ENCODE measurements at regions not wholly inside any gene's neighbourhood (a gene's known extent, or its start where the extent isn't known, plus 50 kb on each side); places are given as distances from the start of the nearest gene placed in this dataset.

- no peak for DNase-seq (ENCODE audit: low read depth in 2 of 3, low spot score in 2 of 3)
These were observed 114.5 kb downstream of the IRS2 start for GRCh38 chr13:109671919-109672318.

DNA sequence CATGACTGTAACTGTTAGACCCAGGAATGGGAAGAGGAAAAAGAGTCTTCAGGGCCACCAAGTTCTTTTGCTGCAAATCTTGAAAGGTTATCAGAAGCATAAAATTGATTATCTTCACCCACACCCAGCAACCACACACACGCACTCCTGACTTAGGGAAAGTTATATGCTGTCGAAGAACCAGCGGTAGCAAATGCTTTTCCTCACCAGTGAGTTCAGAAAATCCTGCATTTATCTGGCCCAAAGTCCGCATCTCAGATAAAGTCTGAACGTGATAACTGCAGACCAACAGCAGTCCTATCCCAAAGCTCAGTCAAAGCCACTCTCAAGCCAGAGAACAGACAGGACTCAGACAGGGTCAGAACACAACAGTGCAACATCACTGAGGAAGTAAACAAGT, 115.6 kb downstream of the IRS2 start:
- no peak for DNase-seq (ENCODE audit: low read depth in 2 of 3, low spot score in 2 of 3)

- DNase-seq (ENCODE audit: low read depth in 2 of 3, low spot score in 2 of 3): no peak
These were observed 116.4 kb downstream of the IRS2 start for GRCh38 chr13:109669956-109670355.

DNA sequence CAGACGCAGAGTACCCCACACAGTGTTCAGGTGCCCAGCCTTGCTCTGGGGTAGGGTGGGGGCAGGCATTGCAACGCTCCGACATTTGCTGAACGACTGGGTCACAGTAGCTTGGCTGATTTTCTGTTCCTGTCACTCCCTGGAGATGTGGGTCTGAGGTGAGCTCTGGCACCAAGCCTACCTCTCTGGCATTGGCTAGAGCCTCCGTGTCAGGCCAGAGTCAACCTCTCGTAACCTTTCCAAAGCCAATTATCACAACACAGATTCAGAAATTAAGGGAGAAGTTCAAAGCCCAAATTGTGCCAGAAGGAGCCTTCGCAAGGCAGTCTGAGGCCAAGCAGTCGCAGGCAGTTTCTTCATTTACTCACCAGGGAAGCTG, 117.2 kb downstream of the IRS2 start:
- no peak for DNase-seq (ENCODE audit: low read depth in 2 of 3, low spot score in 2 of 3)

DNA sequence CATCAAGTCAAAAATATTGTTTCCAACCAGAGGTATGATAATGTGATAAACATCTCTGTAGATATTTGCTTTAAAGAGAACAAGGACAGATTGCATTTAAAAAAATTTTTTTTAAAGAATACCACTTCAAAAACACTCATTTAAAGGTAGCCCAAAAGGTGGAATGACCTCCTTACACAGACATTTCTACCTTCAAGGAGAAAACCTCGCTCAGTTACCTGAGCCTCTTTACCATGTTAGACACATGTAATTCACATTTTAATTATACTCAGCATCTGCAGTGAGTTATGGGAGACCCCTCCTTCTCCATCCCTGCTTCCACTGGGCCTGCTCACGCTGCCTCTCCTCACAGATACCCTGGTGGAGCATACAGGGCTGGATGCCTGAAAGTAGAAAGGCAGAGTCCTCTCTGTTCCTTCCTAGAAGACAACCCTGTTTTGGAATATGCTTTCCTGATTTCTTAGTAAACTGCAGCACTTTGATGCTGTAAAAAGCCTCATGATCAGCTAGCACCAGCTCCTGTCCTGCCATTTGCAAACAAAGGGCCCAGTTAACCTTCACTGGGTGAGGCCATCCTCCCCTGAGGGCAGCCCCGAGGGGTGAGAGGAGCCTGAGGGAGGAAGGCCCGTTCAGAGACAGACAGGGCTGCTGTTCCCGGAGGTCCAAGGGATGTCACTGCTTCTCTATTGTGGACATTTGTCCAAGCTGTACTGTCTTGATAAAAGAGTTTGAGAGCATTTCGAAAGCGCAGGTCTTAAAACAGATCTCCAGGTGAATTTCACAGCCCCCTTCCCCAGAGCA, 117.8 kb downstream of the IRS2 start:
- no peak for DNase-seq (ENCODE audit: low read depth in 2 of 3, low spot score in 2 of 3)

DNA sequence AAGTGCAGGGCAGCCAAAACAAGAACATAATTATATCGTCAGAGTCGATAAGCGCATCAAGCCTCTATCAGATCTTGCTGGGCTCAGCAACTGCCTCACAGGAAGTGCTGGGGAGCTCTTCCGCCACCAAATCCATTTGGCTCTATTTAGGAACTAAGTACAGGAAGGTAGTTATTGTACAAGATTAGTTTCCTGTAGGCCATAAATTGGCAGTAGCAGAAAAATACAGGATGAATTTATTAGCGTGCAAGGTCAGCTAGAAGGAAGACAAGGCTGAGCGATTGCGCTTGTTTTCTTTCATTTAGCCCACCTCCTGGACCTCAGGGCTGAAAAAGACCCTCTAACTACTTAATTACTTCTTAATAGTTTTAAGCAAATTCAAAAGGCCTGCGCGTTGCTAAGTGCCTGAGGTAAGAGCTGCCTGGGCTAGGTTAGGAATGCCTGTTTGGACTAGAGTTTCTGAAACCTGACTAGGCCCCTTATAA, 118.5 kb downstream of the IRS2 start:
- peak in 2 of 3 donors; percentile 9 to 26 for DNase-seq (ENCODE audit: low read depth in 2 of 3, low spot score in 2 of 3)

GRCh38 chr13:109667056-109667455, 119.3 kb downstream of the IRS2 start:
- DNase-seq (ENCODE audit: low read depth in 2 of 3, low spot score in 2 of 3): no peak

DNA sequence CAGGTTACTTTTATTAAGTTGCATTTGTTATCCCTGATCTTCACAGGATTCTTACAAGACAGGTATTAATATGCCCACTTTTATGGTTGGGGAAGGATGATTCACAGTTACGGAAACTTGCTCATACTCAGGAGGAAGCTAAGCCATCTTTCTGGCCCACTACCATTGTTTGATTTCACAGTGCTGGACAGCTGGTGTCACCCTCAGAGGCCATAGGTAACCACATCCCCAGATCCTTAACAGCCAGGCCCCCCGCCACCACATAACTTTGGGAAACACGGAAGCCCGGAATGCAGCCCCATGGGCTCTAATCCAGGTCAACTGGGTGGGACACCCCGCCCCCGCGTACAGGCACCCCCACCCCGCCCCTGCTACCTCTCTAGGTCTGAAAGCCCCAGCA, 119.7 kb downstream of the IRS2 start:
- no peak for DNase-seq (ENCODE audit: low read depth in 2 of 3, low spot score in 2 of 3)

- DNase-seq (ENCODE audit: low read depth in 2 of 3, low spot score in 2 of 3): no peak
These were observed 120.6 kb downstream of the IRS2 start for GRCh38 chr13:109665781-109666249.

- no peak for DNase-seq (ENCODE audit: low read depth in 2 of 3, low spot score in 2 of 3)
These were observed 121.1 kb downstream of the IRS2 start for GRCh38 chr13:109665240-109665639.

DNA sequence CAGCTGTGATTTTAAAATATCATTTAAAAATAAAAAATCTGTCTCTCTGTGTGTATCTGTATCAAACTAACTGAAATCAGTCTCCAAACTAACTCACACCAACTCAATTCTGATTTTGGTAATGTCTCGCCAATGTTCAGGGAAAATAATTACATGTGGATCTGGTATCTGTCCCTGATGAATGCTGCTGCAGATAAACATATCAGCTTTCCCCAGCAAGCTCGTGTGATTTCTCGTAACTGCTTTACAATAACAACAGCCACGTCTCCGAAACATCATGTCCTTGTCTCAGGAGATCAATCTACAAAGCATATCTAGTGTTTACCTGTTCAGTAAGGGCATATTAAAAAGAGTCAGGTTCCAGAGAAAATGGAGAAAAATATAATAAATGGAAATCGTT, 129.0 kb downstream of the IRS2 start:
- DNase-seq (ENCODE audit: low read depth in 2 of 3, low spot score in 2 of 3): no peak

GRCh38 chr13:109656206-109656605, 130.2 kb downstream of the IRS2 start:
- DNase-seq (ENCODE audit: low read depth in 2 of 3, low spot score in 2 of 3): no peak

- no peak for DNase-seq (ENCODE audit: low read depth in 2 of 3, low spot score in 2 of 3)
These were observed 130.8 kb downstream of the IRS2 start for GRCh38 chr13:109655611-109656010.

DNA sequence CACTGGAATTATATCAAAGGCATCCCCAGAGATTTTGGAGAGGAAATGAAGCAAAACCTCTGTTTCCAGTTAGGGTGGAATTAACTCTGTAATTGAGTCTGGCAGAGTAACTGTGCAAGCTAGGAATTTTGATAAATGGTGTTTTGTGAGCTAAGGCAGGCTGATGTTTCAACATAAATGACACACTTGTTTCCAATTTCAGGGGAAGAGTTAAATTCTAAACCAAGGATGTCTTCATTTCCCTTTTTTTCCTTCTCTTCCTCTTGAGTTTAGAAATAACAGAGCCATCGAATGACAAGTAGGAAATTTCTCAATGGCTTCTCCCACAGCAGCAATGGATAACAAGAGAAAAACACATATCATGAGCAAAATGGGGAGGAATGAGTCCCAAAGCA, 131.2 kb downstream of the IRS2 start:
- DNase-seq (ENCODE audit: low read depth in 2 of 3, low spot score in 2 of 3): peak in 1 of 3 donors; percentile 4

DNA sequence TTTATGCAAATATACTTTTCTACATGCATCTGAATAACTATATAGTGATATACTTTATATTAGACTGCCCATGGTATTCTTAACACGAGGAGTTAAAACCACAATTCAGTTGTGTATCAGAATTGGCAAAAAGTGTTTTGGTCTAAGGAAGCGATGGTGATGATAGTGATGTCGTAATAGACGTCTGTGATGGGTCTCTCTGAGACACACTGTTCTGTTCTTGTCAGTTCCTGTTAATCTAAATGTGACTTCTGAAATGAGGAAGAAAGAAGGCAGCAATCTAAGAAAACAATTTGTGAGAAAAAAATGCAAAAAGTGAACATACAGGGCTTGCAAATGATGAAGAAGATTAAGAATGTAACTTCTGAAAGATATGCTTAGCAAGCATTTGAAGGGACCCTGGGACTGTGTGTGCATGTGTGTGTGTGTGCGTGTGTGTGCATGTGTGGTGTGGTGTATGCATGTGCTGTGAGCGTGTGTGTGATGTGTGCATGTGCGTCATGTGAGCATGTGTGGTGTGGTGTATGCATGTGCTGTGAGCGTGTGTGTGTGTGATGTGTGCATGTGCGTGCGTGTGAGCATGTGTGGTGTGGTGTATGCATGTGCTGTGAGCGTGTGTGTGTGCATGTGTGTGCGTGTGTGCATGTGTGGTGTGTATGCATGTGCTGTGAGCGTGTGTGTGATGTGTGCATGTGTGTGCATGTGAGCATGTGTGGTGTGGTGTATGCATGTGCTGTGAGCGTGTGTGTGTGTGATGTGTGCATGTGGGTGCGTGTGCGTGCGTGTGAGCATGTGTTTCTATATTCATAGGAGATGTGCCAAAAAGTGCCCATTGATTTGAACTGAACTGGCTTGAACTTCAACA, 131.8 kb downstream of the IRS2 start:
- peak in 2 of 3 donors; percentile 57 to 85 for DNase-seq (ENCODE audit: low read depth in 2 of 3, low spot score in 2 of 3)

GRCh38 chr13:109652531-109652930, 133.9 kb downstream of the IRS2 start:
- no peak for DNase-seq (ENCODE audit: low read depth in 2 of 3, low spot score in 2 of 3)

DNA sequence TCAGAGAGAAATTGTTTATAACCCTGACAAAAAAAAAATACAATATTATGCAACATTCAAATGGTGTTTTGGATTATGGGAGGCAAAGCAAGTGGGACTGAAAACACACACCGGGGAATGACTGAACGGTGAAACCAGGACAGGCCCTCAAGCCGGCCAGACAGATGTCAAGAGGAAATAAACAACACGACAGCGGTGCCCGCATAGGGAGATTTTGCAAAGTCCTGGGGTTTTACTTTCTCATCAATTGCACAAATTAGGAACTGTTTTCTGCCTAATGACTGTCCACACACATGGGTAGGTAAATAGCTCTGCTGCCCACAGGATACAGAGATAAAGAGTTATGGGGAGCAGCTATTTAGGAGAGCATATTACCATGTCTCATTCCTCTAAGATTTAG, 134.5 kb downstream of the IRS2 start:
- DNase-seq (ENCODE audit: low read depth in 2 of 3, low spot score in 2 of 3): no peak

GRCh38 chr13:109651311-109651710, 135.1 kb downstream of the IRS2 start:
- no peak for DNase-seq (ENCODE audit: low read depth in 2 of 3, low spot score in 2 of 3)

- no peak for DNase-seq (ENCODE audit: low read depth in 2 of 3, low spot score in 2 of 3)
These were observed 135.5 kb downstream of the IRS2 start for GRCh38 chr13:109650861-109651260.

- DNase-seq (ENCODE audit: low read depth in 2 of 3, low spot score in 2 of 3): no peak
These were observed 136.7 kb downstream of the IRS2 start for GRCh38 chr13:109649713-109650112.

DNA sequence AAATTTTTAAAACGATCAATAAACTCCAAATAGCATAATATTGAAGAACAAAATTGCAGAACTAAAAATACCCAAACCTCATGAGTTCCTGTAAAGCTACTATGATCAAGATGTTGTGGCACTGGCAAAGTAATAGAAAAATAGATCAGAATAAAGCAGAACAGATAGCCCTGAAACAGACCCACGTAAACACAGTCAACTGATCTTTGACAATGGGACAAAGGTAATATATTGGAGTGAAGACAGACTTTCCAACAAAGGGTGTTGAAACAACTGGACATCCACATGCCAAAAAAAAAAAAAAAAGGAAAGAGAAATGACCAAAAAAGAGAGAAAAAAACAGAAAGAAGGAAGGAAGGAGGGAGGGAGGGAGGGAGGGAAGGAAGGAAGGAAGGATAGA, 138.7 kb downstream of the IRS2 start:
- DNase-seq (ENCODE audit: low read depth in 2 of 3, low spot score in 2 of 3): no peak

DNA sequence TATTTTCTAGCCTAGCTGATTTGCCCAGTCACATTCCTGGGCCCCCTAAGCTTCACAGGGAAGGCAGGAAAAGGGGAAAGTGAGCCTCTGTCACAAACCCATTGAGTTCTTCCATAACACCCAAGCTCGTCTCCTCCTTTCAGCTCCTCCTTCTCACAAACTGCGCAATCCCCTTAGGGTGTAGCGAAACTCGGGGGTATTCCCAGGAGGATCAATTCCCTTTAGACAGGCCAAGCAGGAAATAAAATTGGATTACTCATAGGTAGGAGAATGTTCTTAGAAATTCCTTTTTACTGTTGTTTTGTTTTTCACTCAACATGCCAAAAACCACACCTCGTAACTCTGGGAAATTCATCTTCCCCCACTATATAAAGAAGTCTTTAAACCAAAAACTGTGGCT, 139.3 kb downstream of the IRS2 start:
- no peak for DNase-seq (ENCODE audit: low read depth in 2 of 3, low spot score in 2 of 3)

Measured in hematopoietic multipotent progenitor cell (in vitro differentiated cells).